B cell (primary cell): ENCODE measurements at regions not wholly inside any gene's neighbourhood (a gene's known extent, or its start where the extent isn't known, plus 50 kb on each side); places are given as distances from the start of the nearest gene placed in this dataset.

Experiments used
- ATAC-seq: fragments of 200-7000 bp; cut with Tn5 transposase; one replicate; pipeline ENCODE4 v1.10.0; 2021; ENCODE audit warnings: low read depth, mild to moderate bottlenecking, moderate number of reproducible peaks, moderate library complexity
- CTCF ChIA-PET: fragments of 350-600 bp; sonication (Branson Sonifier 250); formaldehyde crosslinking; loops from one replicate; lab custom pipeline; 2021; ENCODE audit warnings: antibody characterized with exemption, inconsistent platforms; lab: Charles Lee
- POLR2A ChIA-PET: fragments of 350-600 bp; sonication (Branson Sonifier 250); formaldehyde crosslinking; loops from one replicate; lab custom pipeline; 2021; ENCODE audit warnings: antibody characterized with exemption; lab: Charles Lee
- DNase-seq: peaks from one replicate; pipeline ENCODE4 v3.0.0; 2013
- H2AFZ ChIP-seq: 2 replicates; pipeline ENCODE4 v1.6.1; 2012; ENCODE audit warnings: mild to moderate bottlenecking, low read depth, low read length; ENCODE audit not compliant: insufficient read depth, poor library complexity, severe bottlenecking
- H3K27ac ChIP-seq, 2 donors: 1 replicate in 1 of 2; 2 replicates in 1 of 2; pipeline ENCODE4 v1.5.1; 2012 to 2013; ENCODE audit warnings: low read length in 2 of 2, mild to moderate bottlenecking in 2 of 2, moderate library complexity in 1 of 2
- H3K27me3 ChIP-seq, 4 experiments: fragments of 200-600 bp in 1 of 4; sonication (generic) in 1 of 4; replicated peaks in 1 of 4; 1 replicate in 2 of 4; 2 replicates in 2 of 4; pipeline versions ENCODE4 v1.6.1 to v1.7.0; 2013 to 2016; ENCODE audit warnings: low read length in 3 of 4, mild to moderate bottlenecking in 2 of 4, mixed read lengths in 1 of 4, moderate library complexity in 1 of 4; ENCODE audit not compliant: insufficient read depth in 4 of 4, control insufficient read depth in 3 of 4; ENCODE audit errors: control extremely low read depth in 1 of 4
- H3K36me3 ChIP-seq, 2 experiments: replicated peaks in 1 of 2; 1 replicate in 1 of 2; 2 replicates in 1 of 2; pipeline versions ENCODE4 v1.6.1 to v1.7.1; 2013; ENCODE audit warnings: low read length in 1 of 2; ENCODE audit not compliant: insufficient read depth in 2 of 2, control insufficient read depth in 1 of 2; ENCODE audit errors: control extremely low read depth in 1 of 2, extremely low read depth in 1 of 2
- H3K4me1 ChIP-seq, 2 donors: fragments of 200-600 bp in 1 of 2; sonication (generic) in 1 of 2; 1 replicate in 1 of 2; 2 replicates in 1 of 2; pipeline versions ENCODE4 v1.5.1 to v1.6.1; 2013 to 2017; ENCODE audit warnings: low read length in 2 of 2; ENCODE audit not compliant: control insufficient read depth in 2 of 2, insufficient read depth in 2 of 2
- H3K4me2 ChIP-seq: replicated peaks from 2 replicates; pipeline ENCODE3; 2012; ENCODE audit warnings: mild to moderate bottlenecking, low read depth, low read length; ENCODE audit not compliant: poor library complexity, severe bottlenecking
- H3K4me3 ChIP-seq, 5 experiments: fragments of 200-600 bp in 1 of 5; sonication (generic) in 1 of 5; 1 replicate in 3 of 5; 2 replicates in 2 of 5; pipeline versions ENCODE4 v1.5.1 to v1.7.0; 2011 to 2016; ENCODE audit warnings: low read length in 4 of 5, mild to moderate bottlenecking in 4 of 5, low read depth in 2 of 5, control low read depth in 1 of 5, moderate library complexity in 1 of 5; ENCODE audit not compliant: insufficient read depth in 1 of 5; ENCODE audit errors: control extremely low read depth in 1 of 5, extremely low read depth in 1 of 5
- H3K79me2 ChIP-seq: fragments of 200-600 bp; sonication (generic); one replicate; pipeline ENCODE4 v1.6.0; 2016; ENCODE audit warnings: low read length; ENCODE audit not compliant: control insufficient read depth, insufficient read depth
- H3K9ac ChIP-seq: fragments of 200-600 bp; sonication (generic); 2 replicates; pipeline ENCODE4 v1.6.1; 2017; ENCODE audit warnings: mild to moderate bottlenecking, low read length, moderate library complexity
- H3K9me3 ChIP-seq, 3 donors: one replicate each; pipeline versions ENCODE4 v1.6.1 to v1.7.1; 2013; ENCODE audit warnings: low read length in 2 of 3; ENCODE audit not compliant: control insufficient read depth in 2 of 3, insufficient read depth in 1 of 3; ENCODE audit errors: control extremely low read depth in 1 of 3
- H4K20me1 ChIP-seq: 2 replicates; pipeline ENCODE4 v1.6.0; 2012; ENCODE audit warnings: mild to moderate bottlenecking, low read length; ENCODE audit not compliant: insufficient read depth, control insufficient read depth, poor library complexity, severe bottlenecking
- H3K27ac Mint-ChIP-seq: one replicate; pipeline ENCODE4 v1.8.0; 2021; ENCODE audit warnings: mixed read lengths
- H3K27me3 Mint-ChIP-seq: one replicate; pipeline ENCODE4 v1.8.0; 2021; ENCODE audit warnings: mixed read lengths
- H3K4me1 Mint-ChIP-seq: one replicate; pipeline ENCODE4 v1.8.0; 2021; ENCODE audit warnings: mixed read lengths
- H3K4me3 Mint-ChIP-seq: one replicate; pipeline ENCODE4 v1.8.0; 2021; ENCODE audit warnings: mixed read lengths
- H3K9me3 Mint-ChIP-seq: one replicate; pipeline ENCODE4 v1.8.0; 2022; ENCODE audit warnings: mixed read lengths; ENCODE audit not compliant: insufficient read depth
- EZH2 ChIP-seq: IDR thresholded peaks from 2 replicates; pipeline ENCODE4 v1.6.1; 2012; ENCODE audit warnings: borderline replicate concordance, low read depth, mild to moderate bottlenecking, moderate library complexity, low read length; ENCODE audit not compliant: insufficient read depth, poor library complexity, severe bottlenecking
- WGBS: methylation state at CpG from one replicate; pipeline ENCODE4 v1.1.5; 2013; ENCODE audit warnings: missing lambda C conversion rate; ENCODE audit not compliant: insufficient coverage; 5-methylcytosine and 5-hydroxymethylcytosine counted together
- intact Hi-C: fragments of 100-400 bp; cut with micrococcal nuclease; formaldehyde crosslinking; loops from one replicate; pipeline ENCODE4 v1.10.0; 2022
- TF ChIP-seq, protein P1 (sequence below): fragments of 200-600 bp; IDR thresholded peaks from one replicate; pipeline ENCODE4 v1.8.0; 2022; ENCODE audit warnings: antibody characterized with exemption, mild to moderate bottlenecking

DNA sequence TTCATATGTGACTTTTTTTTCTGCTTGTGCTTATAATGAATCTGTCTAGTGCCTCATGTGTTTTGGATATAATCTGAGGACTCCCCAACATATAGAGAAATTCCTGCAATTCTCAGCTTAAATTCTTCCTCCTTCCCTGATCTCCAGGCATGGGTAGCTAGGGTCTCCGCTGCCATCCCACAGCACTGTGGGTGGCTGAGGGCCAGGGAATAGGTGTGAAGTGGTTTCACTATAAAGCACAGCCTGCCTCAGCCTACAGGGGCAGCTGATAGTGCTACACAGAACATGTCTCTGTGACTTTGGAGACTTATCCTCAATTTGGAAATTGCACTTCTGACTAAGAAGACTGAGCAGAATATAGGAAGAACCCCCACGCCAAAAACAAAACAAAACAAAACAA, 137.3 kb upstream of the NABP1 start:
- Mint-ChIP-seq H3K4me1 (no peaks in the 10 kb centered on the region), H3K4me3 (no peak overlapping the region), H3K9me3 (peaks cover 3% of the 10 kb centered on the region), H3K27ac (no peak overlapping the region), H3K27me3 (peaks cover 13% of the 10 kb centered on the region)
- H3K9me3 ChIP-seq, result no peaks in the 10 kb centered on the region
- no peaks in the 10 kb centered on the region for H3K4me1 ChIP-seq
- no peak overlapping the region for H3K4me3 ChIP-seq
- H3K27ac ChIP-seq, result no peak overlapping the region
- CTCF ChIA-PET, result interaction anchor here (0.9 to 3.1 kb wide), 3 partner anchors 168 to 622 kb away, joined by 3 to 15 read pairs (median 3); no protein-coding TSS in a partner anchor
- POLR2A ChIA-PET, result no interaction called here
- H3K36me3 ChIP-seq, result no peaks in the 10 kb centered on the region
- H3K9ac ChIP-seq, result no peak overlapping the region
- ATAC-seq, result no peak
- H3K27me3 ChIP-seq, result peaks cover 0 to 7% (median 0%) of the 10 kb centered on the region in 4 experiments
- H2AFZ ChIP-seq, result no peak overlapping the region
- no peak for TF ChIP-seq EZH2
- TF ChIP-seq, protein P1, sequence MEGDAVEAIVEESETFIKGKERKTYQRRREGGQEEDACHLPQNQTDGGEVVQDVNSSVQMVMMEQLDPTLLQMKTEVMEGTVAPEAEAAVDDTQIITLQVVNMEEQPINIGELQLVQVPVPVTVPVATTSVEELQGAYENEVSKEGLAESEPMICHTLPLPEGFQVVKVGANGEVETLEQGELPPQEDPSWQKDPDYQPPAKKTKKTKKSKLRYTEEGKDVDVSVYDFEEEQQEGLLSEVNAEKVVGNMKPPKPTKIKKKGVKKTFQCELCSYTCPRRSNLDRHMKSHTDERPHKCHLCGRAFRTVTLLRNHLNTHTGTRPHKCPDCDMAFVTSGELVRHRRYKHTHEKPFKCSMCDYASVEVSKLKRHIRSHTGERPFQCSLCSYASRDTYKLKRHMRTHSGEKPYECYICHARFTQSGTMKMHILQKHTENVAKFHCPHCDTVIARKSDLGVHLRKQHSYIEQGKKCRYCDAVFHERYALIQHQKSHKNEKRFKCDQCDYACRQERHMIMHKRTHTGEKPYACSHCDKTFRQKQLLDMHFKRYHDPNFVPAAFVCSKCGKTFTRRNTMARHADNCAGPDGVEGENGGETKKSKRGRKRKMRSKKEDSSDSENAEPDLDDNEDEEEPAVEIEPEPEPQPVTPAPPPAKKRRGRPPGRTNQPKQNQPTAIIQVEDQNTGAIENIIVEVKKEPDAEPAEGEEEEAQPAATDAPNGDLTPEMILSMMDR, result no peak
- intact Hi-C loops, result no loop called here
- WGBS, result no CpG with 5 or more reads among the region's 2 CpGs
- no peaks in the 10 kb centered on the region for H3K79me2 ChIP-seq
- DNase-seq, result no peak
- H4K20me1 ChIP-seq, result no peaks in the 10 kb centered on the region
- no peak overlapping the region for H3K4me2 ChIP-seq

DNA sequence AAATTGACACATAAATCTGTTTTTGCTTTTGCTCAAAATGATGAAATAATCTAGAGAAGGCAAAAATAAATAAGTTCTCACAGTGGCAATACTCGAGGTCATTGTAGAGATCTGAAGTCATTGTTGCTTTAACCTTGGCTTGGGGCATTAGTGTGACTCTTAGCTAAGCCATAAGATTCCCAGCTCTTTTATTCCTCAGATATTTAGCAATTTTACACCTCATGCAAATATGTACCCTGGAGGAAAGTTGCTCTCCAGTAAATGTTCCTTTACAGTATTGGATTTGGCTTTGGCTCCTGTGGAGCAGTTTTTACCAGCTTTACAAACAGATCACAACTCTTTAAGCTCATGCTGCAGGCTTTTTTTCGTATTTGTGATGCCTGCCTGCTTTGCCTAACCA, 134.2 kb upstream of the NABP1 start:
- no peak overlapping the region for H3K4me2 ChIP-seq
- WGBS, result 88% methylated on average over 2 of the region's 2 CpGs
- intact Hi-C loops, result no loop called here
- ATAC-seq (no peak), DNase-seq (no peak)
- no peak overlapping the region for H3K4me3 ChIP-seq
- Mint-ChIP-seq H3K4me3 (no peak overlapping the region), H3K4me1 (no peaks in the 10 kb centered on the region), H3K27me3 (peaks cover 13% of the 10 kb centered on the region), H3K27ac (no peak overlapping the region), H3K9me3 (peaks cover 3% of the 10 kb centered on the region)
- TF ChIP-seq, protein P1, result no peak
- no peak for TF ChIP-seq EZH2
- H3K27me3 ChIP-seq, result peaks cover 0 to 7% (median 0%) of the 10 kb centered on the region in 4 experiments
- ChIA-PET CTCF (interaction anchor here (0.8 to 2.7 kb wide), 6 partner anchors 9 to 619 kb away, joined by 3 to 11 read pairs (median 6); no protein-coding TSS in a partner anchor), POLR2A (no interaction called here)
- no peaks in the 10 kb centered on the region for H3K36me3 ChIP-seq
- H3K27ac ChIP-seq, result no peak overlapping the region
- H4K20me1 ChIP-seq, result no peaks in the 10 kb centered on the region
- no peaks in the 10 kb centered on the region for H3K4me1 ChIP-seq
- H3K9me3 ChIP-seq, result no peaks in the 10 kb centered on the region
- H3K79me2 ChIP-seq, result no peaks in the 10 kb centered on the region
- no peak overlapping the region for H3K9ac ChIP-seq
- no peak overlapping the region for H2AFZ ChIP-seq
